ENCODE measurements at regions not wholly inside any gene's neighbourhood (a gene's known extent, or its start where the extent isn't known, plus 50 kb on each side); places are given as distances from the start of the nearest gene placed in this dataset.

DNA sequence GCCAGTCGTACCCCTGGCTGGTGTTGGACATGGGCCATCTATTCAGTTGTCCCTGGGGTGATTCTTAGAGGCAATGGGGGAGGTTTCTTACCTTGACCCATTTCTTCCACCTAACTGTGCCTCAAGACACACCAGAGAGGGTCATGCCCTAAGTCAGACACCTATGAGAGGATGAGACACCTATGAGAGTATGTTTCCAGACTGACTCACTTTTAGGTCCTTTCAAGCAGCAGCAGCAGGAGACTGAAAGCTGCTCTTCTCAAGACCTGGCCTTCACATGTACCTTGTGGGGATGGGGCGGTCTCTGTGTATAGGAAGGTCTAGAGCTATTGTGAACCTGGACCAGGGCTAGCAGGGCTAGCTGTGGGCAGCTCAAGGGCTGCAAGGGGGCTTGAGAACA, 130.1 kb downstream of the TENT4A start:
- TF ChIP-seq, protein P1, sequence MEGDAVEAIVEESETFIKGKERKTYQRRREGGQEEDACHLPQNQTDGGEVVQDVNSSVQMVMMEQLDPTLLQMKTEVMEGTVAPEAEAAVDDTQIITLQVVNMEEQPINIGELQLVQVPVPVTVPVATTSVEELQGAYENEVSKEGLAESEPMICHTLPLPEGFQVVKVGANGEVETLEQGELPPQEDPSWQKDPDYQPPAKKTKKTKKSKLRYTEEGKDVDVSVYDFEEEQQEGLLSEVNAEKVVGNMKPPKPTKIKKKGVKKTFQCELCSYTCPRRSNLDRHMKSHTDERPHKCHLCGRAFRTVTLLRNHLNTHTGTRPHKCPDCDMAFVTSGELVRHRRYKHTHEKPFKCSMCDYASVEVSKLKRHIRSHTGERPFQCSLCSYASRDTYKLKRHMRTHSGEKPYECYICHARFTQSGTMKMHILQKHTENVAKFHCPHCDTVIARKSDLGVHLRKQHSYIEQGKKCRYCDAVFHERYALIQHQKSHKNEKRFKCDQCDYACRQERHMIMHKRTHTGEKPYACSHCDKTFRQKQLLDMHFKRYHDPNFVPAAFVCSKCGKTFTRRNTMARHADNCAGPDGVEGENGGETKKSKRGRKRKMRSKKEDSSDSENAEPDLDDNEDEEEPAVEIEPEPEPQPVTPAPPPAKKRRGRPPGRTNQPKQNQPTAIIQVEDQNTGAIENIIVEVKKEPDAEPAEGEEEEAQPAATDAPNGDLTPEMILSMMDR (IDR thresholded peaks at IDR 0.05 in 4 of 5, conservative IDR thresholded peaks at IDR 0.05 in 1 of 5) = no peak
- TF ChIP-seq POLR2A (IDR thresholded peaks at IDR 0.05) = no peak

Data from gastrocnemius medialis (tissue), 4 donors.